ENCODE measurements at regions not wholly inside any gene's neighbourhood (a gene's known extent, or its start where the extent isn't known, plus 50 kb on each side); places are given as distances from the start of the nearest gene placed in this dataset.

DNA sequence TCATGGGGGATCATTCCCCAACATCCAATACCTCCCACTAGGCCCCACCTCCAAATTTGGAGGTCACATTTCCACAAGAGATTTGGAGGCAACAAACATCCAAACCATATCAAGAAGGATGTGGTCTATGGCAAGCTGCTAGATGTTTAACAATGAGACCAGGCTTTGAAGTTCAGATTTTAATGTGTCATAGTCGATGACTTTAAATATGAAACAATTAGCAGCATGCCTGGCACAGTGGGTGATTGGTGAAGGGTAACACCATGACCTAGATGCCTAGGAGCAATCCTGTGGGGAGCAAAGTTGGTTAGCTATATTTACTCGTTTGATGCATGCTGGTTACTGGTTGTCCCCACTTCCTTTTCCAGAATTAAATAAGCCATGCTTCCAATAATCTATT is 356.4 kb upstream of the VWC2 start:
- Histone ChIP-seq H4K91ac (ENCODE audit: insufficient read depth, low read depth, low read length) (no peak overlapping the region), H4K5ac (ENCODE audit: low read depth, low read length) (no peak overlapping the region), H3K27me3 (ENCODE audit: control insufficient read depth, insufficient read depth, low read length) (no peaks in the 10 kb centered on the region), H3K18ac (ENCODE audit: low read depth, low read length) (no peak overlapping the region), H2AK5ac (ENCODE audit: low read depth, low read length) (no peak overlapping the region), H3K27ac (ENCODE audit: insufficient read depth, low read length) (no peak overlapping the region), H3K4me1 (ENCODE audit: control insufficient read depth, insufficient read depth, low read length) (no peaks in the 10 kb centered on the region), H2BK5ac (ENCODE audit: low read depth, low read length, poor library complexity, severe bottlenecking) (no peak overlapping the region), H3K9me1 (ENCODE audit: insufficient read depth, low read length) (no peaks in the 10 kb centered on the region), H3K79me1 (ENCODE audit: low read depth in 1 of 2, low read length in 2 of 2) (no peaks in the 10 kb centered on the region), H3K4me2 (ENCODE audit: low read depth, low read length) (no peak overlapping the region), H3K9me3 (ENCODE audit: control insufficient read depth, insufficient read depth, low read length) (peaks cover 7% of the 10 kb centered on the region; the same call in 1 of the 2 replicates), H3K4ac (ENCODE audit: low read depth, low read length) (no peak overlapping the region), H3K14ac (replicated peaks; ENCODE audit: low read depth, low read length) (no peak overlapping the region), H2AK9ac (replicated peaks; ENCODE audit: low read depth, low read length, poor library complexity) (no peak overlapping the region), H2AFZ (replicated peaks; ENCODE audit: low read length, poor library complexity) (no peak overlapping the region), H2BK120ac (ENCODE audit: low read depth, low read length) (no peak overlapping the region), H4K20me1 (ENCODE audit: insufficient read depth, low read length) (no peaks in the 10 kb centered on the region), H3K9ac (ENCODE audit: low read depth, low read length) (no peak overlapping the region), H3K56ac (ENCODE audit: extremely low read depth, insufficient read depth, low read length) (no peak overlapping the region), H2BK15ac (ENCODE audit: low read depth, low read length) (no peak overlapping the region), H3K23ac (ENCODE audit: low read depth, low read length) (no peak overlapping the region), H3K36me3 (ENCODE audit: control insufficient read depth, insufficient read depth, low read length) (no peaks in the 10 kb centered on the region), H3K4me3 (ENCODE audit: insufficient read depth, low read depth, low read length) (no peak overlapping the region), H4K8ac (ENCODE audit: low read depth in 2 of 2, low read length in 2 of 2) (no peak overlapping the region), H2BK20ac (ENCODE audit: low read depth, low read length) (no peak overlapping the region)
- intact Hi-C loops (cut with micrococcal nuclease) (no loop called here), in situ Hi-C loops (cut with MboI; ENCODE audit: low sequenced_read_pairs) (no loop called here), dilution Hi-C loops (cut with HindIII; ENCODE audit: low sequenced_read_pairs, unreplicated experiment) (no loop called here)
- ChIA-PET POLR2A (ENCODE audit: unreplicated experiment) (no interaction called here), CTCF (no interaction called here)
- no TSS peak for BruUV-seq (replicated peaks)
- TF ChIP-seq POLR2A (IDR thresholded peaks at IDR 0.05; ENCODE audit: low read depth, low read length) (no peak), ELK1 (IDR thresholded peaks at IDR 0.05; ENCODE audit: borderline replicate concordance, low read depth, low read length) (no peak)
- no peak for ATAC-seq (ENCODE audit: low read depth)
- 14% methylated on average over 1 of the region's 2 CpGs; no CpG with 5 or more reads in 1 of the 2 experiments for WGBS, 2 experiments (ENCODE audit: extremely low coverage in 2 of 2, insufficient read length in 1 of 2)
- DNase-seq: no peak

All from IMR-90 (cell line).